ENCODE measurements at regions not wholly inside any gene's neighbourhood (a gene's known extent, or its start where the extent isn't known, plus 50 kb on each side); places are given as distances from the start of the nearest gene placed in this dataset.
"Not testable (repeated sequence)": the region's sequence is repeated elsewhere in the genome, so short reads cannot be mapped to it uniquely, and the experiment has no call there.

- no peak overlapping the region for H3K4me3 ChIP-seq (ENCODE audit: insufficient read depth, low read depth, low read length)
- no peak for DNase-seq
- H3K36me3 ChIP-seq (replicated peaks; ENCODE audit: control insufficient read depth, insufficient read depth, low read length), result no peaks in the 10 kb centered on the region
- H3K27me3 ChIP-seq (ENCODE audit: control insufficient read depth, insufficient read depth, low read length), result no peaks in the 10 kb centered on the region
Observed at GRCh38 chr4:111399623-111400022, 745.6 kb upstream of the FAM241A start.

DNA sequence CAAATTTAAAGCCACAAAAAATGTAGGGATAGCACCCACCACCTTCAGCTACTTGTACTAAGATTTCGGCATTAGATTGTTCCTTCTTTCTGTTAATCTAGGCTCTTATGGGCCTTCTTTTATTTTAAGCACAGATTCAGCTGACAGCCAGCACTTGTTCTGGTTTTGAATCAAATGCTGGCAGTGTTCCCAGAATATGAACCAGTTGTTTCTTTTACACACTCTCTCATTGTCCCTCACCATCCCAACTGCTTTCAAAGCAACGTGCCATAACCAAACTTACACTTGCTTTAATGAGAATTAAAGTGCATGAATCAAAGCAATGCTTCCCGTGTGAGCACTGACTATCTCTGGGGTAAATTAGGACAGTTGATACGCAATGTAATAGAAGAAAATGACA lies 744.5 kb upstream of the FAM241A start:
- Histone ChIP-seq H3K36me3 (replicated peaks; ENCODE audit: control insufficient read depth, insufficient read depth, low read length) (no peaks in the 10 kb centered on the region), H3K4me3 (ENCODE audit: insufficient read depth, low read depth, low read length) (no peak overlapping the region), H3K27me3 (ENCODE audit: control insufficient read depth, insufficient read depth, low read length) (no peaks in the 10 kb centered on the region)
- DNase-seq, result no peak

DNA sequence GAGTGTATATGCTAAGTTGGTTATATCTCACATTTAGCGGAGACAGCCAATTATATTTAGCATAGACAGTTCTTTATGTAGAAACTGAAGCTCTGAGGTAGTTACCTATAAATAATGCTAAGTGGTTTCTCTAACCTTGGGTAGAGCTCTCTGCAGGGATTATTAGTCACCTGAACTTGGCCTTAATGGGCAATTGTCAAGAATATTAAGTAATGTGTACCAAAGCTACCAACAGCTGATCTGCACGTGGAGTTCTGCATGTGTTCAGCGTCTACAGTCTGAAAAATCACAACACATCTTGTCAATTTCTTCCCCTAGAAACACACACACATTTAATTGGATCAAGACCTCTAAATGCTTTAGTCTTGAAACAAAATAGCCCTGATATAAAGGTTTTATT lies 740.6 kb upstream of the FAM241A start:
- no peak overlapping the region for H3K4me3 ChIP-seq (ENCODE audit: insufficient read depth, low read depth, low read length)
- H3K27me3 ChIP-seq (ENCODE audit: control insufficient read depth, insufficient read depth, low read length), result no peaks in the 10 kb centered on the region
- no peaks in the 10 kb centered on the region for H3K36me3 ChIP-seq (replicated peaks; ENCODE audit: control insufficient read depth, insufficient read depth, low read length)
- DNase-seq, result no peak

DNA sequence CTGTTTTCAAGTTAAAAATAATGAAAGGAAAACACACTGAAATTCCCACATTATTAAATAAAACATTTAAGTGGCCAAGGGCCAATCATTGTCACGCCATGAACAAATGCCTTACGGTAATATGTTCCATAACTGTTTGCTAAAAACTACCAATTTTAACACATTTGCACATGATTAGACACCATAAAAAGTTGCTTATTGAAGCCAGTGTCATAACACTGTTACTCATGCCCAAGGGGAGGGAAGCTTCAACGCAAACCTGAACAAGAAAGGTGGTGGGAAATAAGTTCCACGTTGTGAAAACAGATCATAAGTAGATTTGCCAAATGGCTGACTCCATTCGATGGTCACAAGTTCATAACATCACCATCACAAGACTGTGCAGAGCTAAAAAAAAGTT lies 739.3 kb upstream of the FAM241A start:
- DNase-seq, result no peak
- no peak overlapping the region for H3K4me3 ChIP-seq (ENCODE audit: insufficient read depth, low read depth, low read length)
- H3K36me3 ChIP-seq (replicated peaks; ENCODE audit: control insufficient read depth, insufficient read depth, low read length), result no peaks in the 10 kb centered on the region
- H3K27me3 ChIP-seq (ENCODE audit: control insufficient read depth, insufficient read depth, low read length), result no peaks in the 10 kb centered on the region

GRCh38 chr4:111410571-111410970 lies 734.7 kb upstream of the FAM241A start:
- Histone ChIP-seq H3K36me3 (replicated peaks; ENCODE audit: control insufficient read depth, insufficient read depth, low read length) (no peaks in the 10 kb centered on the region), H3K27me3 (ENCODE audit: control insufficient read depth, insufficient read depth, low read length) (no peaks in the 10 kb centered on the region), H3K4me3 (ENCODE audit: insufficient read depth, low read depth, low read length) (no peak overlapping the region)
- DNase-seq, result no peak

- H3K36me3 ChIP-seq (replicated peaks; ENCODE audit: control insufficient read depth, insufficient read depth, low read length), result no peaks in the 10 kb centered on the region
- H3K4me3 ChIP-seq (ENCODE audit: insufficient read depth, low read depth, low read length), result no peak overlapping the region
- no peaks in the 10 kb centered on the region for H3K27me3 ChIP-seq (ENCODE audit: control insufficient read depth, insufficient read depth, low read length)
- no peak for DNase-seq
Observed at GRCh38 chr4:111417521-111417920, 727.7 kb upstream of the FAM241A start.

- no peaks in the 10 kb centered on the region for H3K36me3 ChIP-seq (replicated peaks; ENCODE audit: control insufficient read depth, insufficient read depth, low read length)
- DNase-seq, result no peak
Observed at GRCh38 chr4:111433441-111433840, 711.8 kb upstream of the FAM241A start.

GRCh38 chr4:111434586-111434985 lies 710.7 kb upstream of the FAM241A start:
- no peak overlapping the region for H3K4me3 ChIP-seq (ENCODE audit: insufficient read depth, low read depth, low read length)
- no peaks in the 10 kb centered on the region for H3K36me3 ChIP-seq (replicated peaks; ENCODE audit: control insufficient read depth, insufficient read depth, low read length)
- no peaks in the 10 kb centered on the region for H3K27me3 ChIP-seq (ENCODE audit: control insufficient read depth, insufficient read depth, low read length)
- no peak for DNase-seq

More at GRCh38 chr4:111433441-111433840, 711.8 kb upstream of the FAM241A start:
- Histone ChIP-seq H3K27me3 (ENCODE audit: control insufficient read depth, insufficient read depth, low read length) (no peaks in the 10 kb centered on the region), H3K4me3 (ENCODE audit: insufficient read depth, low read depth, low read length) (no peak overlapping the region)

- no peak for DNase-seq
- Histone ChIP-seq H3K36me3 (replicated peaks; ENCODE audit: control insufficient read depth, insufficient read depth, low read length) (no peaks in the 10 kb centered on the region), H3K27me3 (ENCODE audit: control insufficient read depth, insufficient read depth, low read length) (no peaks in the 10 kb centered on the region), H3K4me3 (ENCODE audit: insufficient read depth, low read depth, low read length) (no peak overlapping the region)
Observed at GRCh38 chr4:111435986-111436744, 709.1 kb upstream of the FAM241A start.

DNA sequence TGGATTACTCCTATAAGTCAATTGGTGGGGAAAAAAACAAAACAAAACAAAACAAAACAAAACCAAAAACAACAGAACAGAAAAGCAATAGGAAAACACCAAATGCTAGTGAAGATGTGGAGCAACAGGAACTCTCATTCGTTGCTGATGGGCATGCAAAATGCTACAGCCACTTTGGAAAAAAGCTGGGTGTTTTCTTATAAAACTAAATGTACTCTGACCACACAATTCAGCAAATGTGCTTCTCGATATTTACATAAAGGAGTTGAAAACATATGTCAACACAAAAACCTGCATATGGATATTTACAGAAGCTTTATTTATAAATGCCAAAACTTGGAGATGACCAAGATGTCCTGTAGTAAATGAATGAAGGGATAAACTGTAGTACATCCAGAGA lies 703.6 kb upstream of the FAM241A start:
- no peak overlapping the region for H3K4me3 ChIP-seq (ENCODE audit: insufficient read depth, low read depth, low read length)
- no peak for DNase-seq
- H3K27me3 ChIP-seq (ENCODE audit: control insufficient read depth, insufficient read depth, low read length), result no peaks in the 10 kb centered on the region
- H3K36me3 ChIP-seq (replicated peaks; ENCODE audit: control insufficient read depth, insufficient read depth, low read length), result no peaks in the 10 kb centered on the region

DNA sequence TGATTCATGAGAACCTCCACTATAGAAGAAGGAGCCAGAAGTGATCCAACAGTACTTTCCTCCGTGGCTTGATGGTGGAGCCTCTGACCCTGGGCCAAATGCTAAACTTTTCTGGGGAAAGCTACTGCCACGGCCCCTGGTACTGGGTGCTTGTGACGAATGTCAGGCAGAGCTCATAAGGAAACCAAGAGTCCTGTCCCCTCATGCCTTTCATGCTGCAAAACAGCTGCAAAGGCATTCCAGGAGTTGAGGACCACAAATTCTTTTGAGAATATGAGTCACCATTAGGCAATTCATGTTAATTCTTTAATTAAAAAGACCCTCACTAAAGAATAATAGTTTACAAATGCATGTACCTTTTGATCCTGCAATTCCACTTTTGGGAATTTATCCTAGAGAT lies 700.4 kb upstream of the FAM241A start:
- H3K36me3 ChIP-seq (replicated peaks; ENCODE audit: control insufficient read depth, insufficient read depth, low read length); DNase-seq; H3K27me3 ChIP-seq (ENCODE audit: control insufficient read depth, insufficient read depth, low read length); H3K4me3 ChIP-seq (ENCODE audit: insufficient read depth, low read depth, low read length): not testable (repeated sequence)

DNA sequence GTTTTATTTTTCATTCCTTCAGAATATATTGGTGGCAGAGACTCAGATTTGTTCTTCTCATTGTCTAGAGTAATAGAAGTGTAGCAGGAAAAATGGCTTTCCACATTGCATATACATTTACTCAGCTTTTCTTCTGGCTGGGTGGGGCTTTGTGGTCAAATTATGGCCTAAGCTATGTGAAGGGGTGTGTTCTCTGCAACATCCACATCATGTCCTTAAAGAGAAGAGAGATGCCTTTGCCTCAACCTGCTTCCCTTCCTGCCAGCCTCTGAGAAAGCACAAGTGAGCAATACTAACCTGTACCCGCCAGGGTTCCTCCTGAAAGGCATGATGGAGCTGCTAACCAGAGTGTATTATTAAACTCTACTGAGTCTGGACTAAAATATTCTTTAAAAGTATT lies 695.6 kb upstream of the FAM241A start:
- Histone ChIP-seq H3K27me3 (ENCODE audit: control insufficient read depth, insufficient read depth, low read length) (no peaks in the 10 kb centered on the region), H3K4me3 (ENCODE audit: insufficient read depth, low read depth, low read length) (no peak overlapping the region), H3K36me3 (replicated peaks; ENCODE audit: control insufficient read depth, insufficient read depth, low read length) (no peaks in the 10 kb centered on the region)
- no peak for DNase-seq

GRCh38 chr4:111450867-111451266 lies 694.4 kb upstream of the FAM241A start:
- no peak for DNase-seq
- H3K4me3 ChIP-seq (ENCODE audit: insufficient read depth, low read depth, low read length), result no peak overlapping the region
- no peaks in the 10 kb centered on the region for H3K36me3 ChIP-seq (replicated peaks; ENCODE audit: control insufficient read depth, insufficient read depth, low read length)
- no peaks in the 10 kb centered on the region for H3K27me3 ChIP-seq (ENCODE audit: control insufficient read depth, insufficient read depth, low read length)

- Histone ChIP-seq H3K4me3 (ENCODE audit: insufficient read depth, low read depth, low read length) (no peak overlapping the region), H3K36me3 (replicated peaks; ENCODE audit: control insufficient read depth, insufficient read depth, low read length) (no peaks in the 10 kb centered on the region), H3K27me3 (ENCODE audit: control insufficient read depth, insufficient read depth, low read length) (no peaks in the 10 kb centered on the region)
- DNase-seq, result no peak
Observed at GRCh38 chr4:111453216-111453615, 692.0 kb upstream of the FAM241A start.

GRCh38 chr4:111454961-111455360 lies 690.3 kb upstream of the FAM241A start:
- DNase-seq, result no peak
- Histone ChIP-seq H3K36me3 (replicated peaks; ENCODE audit: control insufficient read depth, insufficient read depth, low read length) (no peaks in the 10 kb centered on the region), H3K4me3 (ENCODE audit: insufficient read depth, low read depth, low read length) (no peak overlapping the region), H3K27me3 (ENCODE audit: control insufficient read depth, insufficient read depth, low read length) (no peaks in the 10 kb centered on the region)
